GM23338 (cell line): ENCODE measurements at regions not wholly inside any gene's neighbourhood (a gene's known extent, or its start where the extent isn't known, plus 50 kb on each side); places are given as distances from the start of the nearest gene placed in this dataset.

Experiments
- ATAC-seq: fragments of 200-7000 bp; cut with Tn5 transposase; 3 replicates; pipeline ENCODE4 v1.9.1; 2020
- DNase-seq: peaks from one replicate; pipeline ENCODE4 v3.0.0-alpha.2; 2015; ENCODE audit warnings: low spot score
- H2AFZ ChIP-seq: fragments of 200-600 bp; sonication (generic); 2 replicates; pipeline ENCODE4 v1.8.0; 2016; ENCODE audit warnings: antibody characterized with exemption, mild to moderate bottlenecking, moderate library complexity
- H3F3A ChIP-seq: fragments of 200-600 bp; sonication (generic); replicated peaks from 2 replicates; pipeline ENCODE4 v1.8.0; 2017; ENCODE audit warnings: antibody characterized with exemption, mixed run types, low read depth
- H3K27ac ChIP-seq: fragments of 200-600 bp; sonication (generic); 2 replicates; pipeline ENCODE4 v1.6.1; 2016; ENCODE audit warnings: low read depth
- H3K27me3 ChIP-seq: fragments of 200-600 bp; sonication (generic); 2 replicates; pipeline ENCODE4 v1.8.0; 2016; ENCODE audit warnings: mild to moderate bottlenecking, mixed run types, moderate library complexity; ENCODE audit not compliant: insufficient read depth
- H3K36me3 ChIP-seq: fragments of 200-600 bp; sonication (generic); 2 replicates; pipeline ENCODE4 v1.8.0; 2016; ENCODE audit warnings: mild to moderate bottlenecking; ENCODE audit not compliant: insufficient read depth
- H3K4me1 ChIP-seq: fragments of 200-600 bp; sonication (generic); 2 replicates; pipeline ENCODE4 v1.8.0; 2016; ENCODE audit warnings: mild to moderate bottlenecking, moderate library complexity; ENCODE audit not compliant: insufficient read depth
- H3K4me2 ChIP-seq: fragments of 200-600 bp; sonication (generic); 2 replicates; pipeline ENCODE4 v1.7.1; 2017; ENCODE audit warnings: mixed run types
- H3K4me3 ChIP-seq: fragments of 200-600 bp; sonication (generic); 2 replicates; pipeline ENCODE4 v1.6.1; 2016; ENCODE audit warnings: mixed run types
- H3K79me2 ChIP-seq: fragments of 200-600 bp; sonication (generic); replicated peaks from 2 replicates; pipeline ENCODE4 v1.8.0; 2017; ENCODE audit warnings: mild to moderate bottlenecking; ENCODE audit not compliant: insufficient read depth
- H3K9me2 ChIP-seq: fragments of 200-600 bp; sonication (generic); 2 replicates; pipeline ENCODE4 v1.8.0; 2017; ENCODE audit not compliant: insufficient read depth
- H4K20me1 ChIP-seq: fragments of 200-600 bp; sonication (generic); replicated peaks from 2 replicates; pipeline ENCODE4 v1.8.0; 2017; ENCODE audit warnings: mild to moderate bottlenecking; ENCODE audit not compliant: insufficient read depth
- H3K27ac Mint-ChIP-seq: 2 replicates; pipeline ENCODE4 v1.8.0; 2020; ENCODE audit warnings: inconsistent platforms, mild to moderate bottlenecking, moderate library complexity, mixed read lengths
- H3K27me3 Mint-ChIP-seq: 3 replicates; pipeline ENCODE4 v1.8.0; 2022; ENCODE audit warnings: low read depth, mild to moderate bottlenecking, moderate library complexity, mixed read lengths, inconsistent platforms; ENCODE audit not compliant: insufficient read depth, poor library complexity
- H3K36me3 Mint-ChIP-seq: 3 replicates; pipeline ENCODE4 v1.8.0; 2021; ENCODE audit warnings: low read depth, mild to moderate bottlenecking, inconsistent platforms, moderate library complexity, mixed read lengths
- H3K4me1 Mint-ChIP-seq: 3 replicates; pipeline ENCODE4 v1.8.0; 2020; ENCODE audit warnings: mild to moderate bottlenecking, inconsistent platforms, mixed read lengths
- H3K4me3 Mint-ChIP-seq: 3 replicates; pipeline ENCODE4 v1.8.0; 2021; ENCODE audit warnings: moderate library complexity, mild to moderate bottlenecking, inconsistent platforms, mixed read lengths
- H3K9me3 Mint-ChIP-seq: 3 replicates; pipeline ENCODE4 v1.8.0; 2020; ENCODE audit warnings: moderate library complexity, mild to moderate bottlenecking, inconsistent platforms, mixed read lengths
- CREB1 ChIP-seq: fragments of 250-450 bp; sonication (Bioruptor Pico); IDR thresholded peaks from 2 replicates; pipeline ENCODE4 v1.5.0; 2020; ENCODE audit warnings: low read depth, mild to moderate bottlenecking, moderate library complexity
- EZH2 ChIP-seq: fragments of 200-600 bp; sonication (generic); IDR thresholded peaks from one replicate; pipeline ENCODE4 v1.8.0; 2017; ENCODE audit warnings: antibody characterized with exemption, mild to moderate bottlenecking, low read depth; ENCODE audit not compliant: unreplicated experiment
- JUNB ChIP-seq: IDR thresholded peaks from one replicate; pipeline ENCODE4 v1.6.1; 2016; ENCODE audit warnings: antibody characterized with exemption; ENCODE audit not compliant: unreplicated experiment
- ZNF331 ChIP-seq: fragments of 250-450 bp; sonication (Bioruptor Pico); IDR thresholded peaks from 2 replicates; pipeline ENCODE4 v1.5.0; 2020; ENCODE audit warnings: low read depth, mild to moderate bottlenecking, moderate library complexity
- TF ChIP-seq, protein P1 (sequence below), 2 experiments: fragments of 200-600 bp in 1 of 2; sonication (generic) in 1 of 2; conservative IDR thresholded peaks; 2 replicates each; pipeline versions ENCODE4 v1.5.1 to v1.6.1; 2016 to 2017; ENCODE audit warnings: antibody characterized with exemption in 2 of 2, low read depth in 2 of 2, mild to moderate bottlenecking in 2 of 2, moderate library complexity in 1 of 2
- TF ChIP-seq, protein P2 (sequence below): fragments of 250-450 bp; sonication (Bioruptor Pico); IDR thresholded peaks from 2 replicates; pipeline ENCODE4 v1.5.0; 2020; ENCODE audit warnings: mild to moderate bottlenecking, moderate library complexity
- TF ChIP-seq, protein P3 (sequence below): IDR thresholded peaks from 2 replicates; pipeline ENCODE4 v1.6.1; 2016; ENCODE audit warnings: antibody characterized with exemption
- TF ChIP-seq, protein P4 (sequence below): IDR thresholded peaks from one replicate; pipeline ENCODE4 v1.6.1; 2018; ENCODE audit warnings: antibody characterized with exemption; ENCODE audit not compliant: unreplicated experiment

DNA sequence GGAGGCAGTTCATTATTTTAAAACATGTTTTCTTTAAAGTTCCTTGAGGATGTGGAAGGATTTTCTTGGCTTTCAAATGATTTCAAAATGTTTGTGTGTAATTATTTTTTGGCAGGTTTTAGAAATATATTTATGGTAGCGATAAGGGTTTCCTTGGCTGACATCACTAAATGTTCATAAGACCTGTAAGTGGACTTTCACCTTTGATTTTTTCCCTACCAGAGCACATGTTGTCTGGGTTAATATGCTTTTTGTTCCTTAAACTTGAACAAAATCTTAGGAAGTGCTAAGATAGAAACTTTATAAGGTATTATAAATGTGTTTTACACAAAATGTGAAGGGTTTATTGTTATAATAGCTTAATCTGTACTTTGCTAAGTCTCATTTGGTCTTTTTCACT, 315.6 kb downstream of the PCDH7 start:
- no peaks in the 10 kb centered on the region for H3F3A ChIP-seq
- H3K27ac Mint-ChIP-seq, result no peak overlapping the region
- TF ChIP-seq, protein P1, sequence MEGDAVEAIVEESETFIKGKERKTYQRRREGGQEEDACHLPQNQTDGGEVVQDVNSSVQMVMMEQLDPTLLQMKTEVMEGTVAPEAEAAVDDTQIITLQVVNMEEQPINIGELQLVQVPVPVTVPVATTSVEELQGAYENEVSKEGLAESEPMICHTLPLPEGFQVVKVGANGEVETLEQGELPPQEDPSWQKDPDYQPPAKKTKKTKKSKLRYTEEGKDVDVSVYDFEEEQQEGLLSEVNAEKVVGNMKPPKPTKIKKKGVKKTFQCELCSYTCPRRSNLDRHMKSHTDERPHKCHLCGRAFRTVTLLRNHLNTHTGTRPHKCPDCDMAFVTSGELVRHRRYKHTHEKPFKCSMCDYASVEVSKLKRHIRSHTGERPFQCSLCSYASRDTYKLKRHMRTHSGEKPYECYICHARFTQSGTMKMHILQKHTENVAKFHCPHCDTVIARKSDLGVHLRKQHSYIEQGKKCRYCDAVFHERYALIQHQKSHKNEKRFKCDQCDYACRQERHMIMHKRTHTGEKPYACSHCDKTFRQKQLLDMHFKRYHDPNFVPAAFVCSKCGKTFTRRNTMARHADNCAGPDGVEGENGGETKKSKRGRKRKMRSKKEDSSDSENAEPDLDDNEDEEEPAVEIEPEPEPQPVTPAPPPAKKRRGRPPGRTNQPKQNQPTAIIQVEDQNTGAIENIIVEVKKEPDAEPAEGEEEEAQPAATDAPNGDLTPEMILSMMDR (conservative IDR thresholded peaks at IDR 0.05; ENCODE audit: low read depth in 2 of 2), result no peak
- TF ChIP-seq, protein P2, sequence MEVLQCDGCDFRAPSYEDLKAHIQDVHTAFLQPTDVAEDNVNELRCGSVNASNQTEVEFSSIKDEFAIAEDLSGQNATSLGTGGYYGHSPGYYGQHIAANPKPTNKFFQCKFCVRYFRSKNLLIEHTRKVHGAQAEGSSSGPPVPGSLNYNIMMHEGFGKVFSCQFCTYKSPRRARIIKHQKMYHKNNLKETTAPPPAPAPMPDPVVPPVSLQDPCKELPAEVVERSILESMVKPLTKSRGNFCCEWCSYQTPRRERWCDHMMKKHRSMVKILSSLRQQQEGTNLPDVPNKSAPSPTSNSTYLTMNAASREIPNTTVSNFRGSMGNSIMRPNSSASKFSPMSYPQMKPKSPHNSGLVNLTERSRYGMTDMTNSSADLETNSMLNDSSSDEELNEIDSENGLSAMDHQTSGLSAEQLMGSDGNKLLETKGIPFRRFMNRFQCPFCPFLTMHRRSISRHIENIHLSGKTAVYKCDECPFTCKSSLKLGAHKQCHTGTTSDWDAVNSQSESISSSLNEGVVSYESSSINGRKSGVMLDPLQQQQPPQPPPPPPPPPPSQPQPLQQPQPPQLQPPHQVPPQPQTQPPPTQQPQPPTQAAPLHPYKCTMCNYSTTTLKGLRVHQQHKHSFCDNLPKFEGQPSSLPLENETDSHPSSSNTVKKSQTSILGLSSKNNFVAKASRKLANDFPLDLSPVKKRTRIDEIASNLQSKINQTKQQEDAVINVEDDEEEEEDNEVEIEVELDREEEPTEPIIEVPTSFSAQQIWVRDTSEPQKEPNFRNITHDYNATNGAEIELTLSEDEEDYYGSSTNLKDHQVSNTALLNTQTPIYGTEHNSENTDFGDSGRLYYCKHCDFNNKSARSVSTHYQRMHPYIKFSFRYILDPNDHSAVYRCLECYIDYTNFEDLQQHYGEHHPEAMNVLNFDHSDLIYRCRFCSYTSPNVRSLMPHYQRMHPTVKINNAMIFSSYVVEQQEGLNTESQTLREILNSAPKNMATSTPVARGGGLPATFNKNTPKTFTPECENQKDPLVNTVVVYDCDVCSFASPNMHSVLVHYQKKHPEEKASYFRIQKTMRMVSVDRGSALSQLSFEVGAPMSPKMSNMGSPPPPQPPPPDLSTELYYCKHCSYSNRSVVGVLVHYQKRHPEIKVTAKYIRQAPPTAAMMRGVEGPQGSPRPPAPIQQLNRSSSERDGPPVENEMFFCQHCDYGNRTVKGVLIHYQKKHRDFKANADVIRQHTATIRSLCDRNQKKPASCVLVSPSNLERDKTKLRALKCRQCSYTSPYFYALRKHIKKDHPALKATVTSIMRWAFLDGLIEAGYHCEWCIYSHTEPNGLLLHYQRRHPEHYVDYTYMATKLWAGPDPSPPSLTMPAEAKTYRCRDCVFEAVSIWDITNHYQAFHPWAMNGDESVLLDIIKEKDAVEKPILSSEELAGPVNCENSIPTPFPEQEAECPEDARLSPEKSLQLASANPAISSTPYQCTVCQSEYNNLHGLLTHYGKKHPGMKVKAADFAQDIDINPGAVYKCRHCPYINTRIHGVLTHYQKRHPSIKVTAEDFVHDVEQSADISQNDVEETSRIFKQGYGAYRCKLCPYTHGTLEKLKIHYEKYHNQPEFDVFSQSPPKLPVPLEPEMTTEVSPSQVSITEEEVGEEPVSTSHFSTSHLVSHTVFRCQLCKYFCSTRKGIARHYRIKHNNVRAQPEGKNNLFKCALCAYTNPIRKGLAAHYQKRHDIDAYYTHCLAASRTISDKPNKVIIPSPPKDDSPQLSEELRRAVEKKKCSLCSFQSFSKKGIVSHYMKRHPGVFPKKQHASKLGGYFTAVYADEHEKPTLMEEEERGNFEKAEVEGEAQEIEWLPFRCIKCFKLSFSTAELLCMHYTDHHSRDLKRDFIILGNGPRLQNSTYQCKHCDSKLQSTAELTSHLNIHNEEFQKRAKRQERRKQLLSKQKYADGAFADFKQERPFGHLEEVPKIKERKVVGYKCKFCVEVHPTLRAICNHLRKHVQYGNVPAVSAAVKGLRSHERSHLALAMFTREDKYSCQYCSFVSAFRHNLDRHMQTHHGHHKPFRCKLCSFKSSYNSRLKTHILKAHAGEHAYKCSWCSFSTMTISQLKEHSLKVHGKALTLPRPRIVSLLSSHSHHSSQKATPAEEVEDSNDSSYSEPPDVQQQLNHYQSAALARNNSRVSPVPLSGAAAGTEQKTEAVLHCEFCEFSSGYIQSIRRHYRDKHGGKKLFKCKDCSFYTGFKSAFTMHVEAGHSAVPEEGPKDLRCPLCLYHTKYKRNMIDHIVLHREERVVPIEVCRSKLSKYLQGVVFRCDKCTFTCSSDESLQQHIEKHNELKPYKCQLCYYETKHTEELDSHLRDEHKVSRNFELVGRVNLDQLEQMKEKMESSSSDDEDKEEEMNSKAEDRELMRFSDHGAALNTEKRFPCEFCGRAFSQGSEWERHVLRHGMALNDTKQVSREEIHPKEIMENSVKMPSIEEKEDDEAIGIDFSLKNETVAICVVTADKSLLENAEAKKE (CRISPR knock-in tag), result no peak
- TF ChIP-seq, protein P3, sequence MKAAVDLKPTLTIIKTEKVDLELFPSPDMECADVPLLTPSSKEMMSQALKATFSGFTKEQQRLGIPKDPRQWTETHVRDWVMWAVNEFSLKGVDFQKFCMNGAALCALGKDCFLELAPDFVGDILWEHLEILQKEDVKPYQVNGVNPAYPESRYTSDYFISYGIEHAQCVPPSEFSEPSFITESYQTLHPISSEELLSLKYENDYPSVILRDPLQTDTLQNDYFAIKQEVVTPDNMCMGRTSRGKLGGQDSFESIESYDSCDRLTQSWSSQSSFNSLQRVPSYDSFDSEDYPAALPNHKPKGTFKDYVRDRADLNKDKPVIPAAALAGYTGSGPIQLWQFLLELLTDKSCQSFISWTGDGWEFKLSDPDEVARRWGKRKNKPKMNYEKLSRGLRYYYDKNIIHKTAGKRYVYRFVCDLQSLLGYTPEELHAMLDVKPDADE, result no peak
- TF ChIP-seq CREB1 (CRISPR knock-in tag), result no peak
- TF ChIP-seq EZH2, result no peak
- no peak for TF ChIP-seq JUNB
- no peak for TF ChIP-seq ZNF331
- TF ChIP-seq, protein P4, sequence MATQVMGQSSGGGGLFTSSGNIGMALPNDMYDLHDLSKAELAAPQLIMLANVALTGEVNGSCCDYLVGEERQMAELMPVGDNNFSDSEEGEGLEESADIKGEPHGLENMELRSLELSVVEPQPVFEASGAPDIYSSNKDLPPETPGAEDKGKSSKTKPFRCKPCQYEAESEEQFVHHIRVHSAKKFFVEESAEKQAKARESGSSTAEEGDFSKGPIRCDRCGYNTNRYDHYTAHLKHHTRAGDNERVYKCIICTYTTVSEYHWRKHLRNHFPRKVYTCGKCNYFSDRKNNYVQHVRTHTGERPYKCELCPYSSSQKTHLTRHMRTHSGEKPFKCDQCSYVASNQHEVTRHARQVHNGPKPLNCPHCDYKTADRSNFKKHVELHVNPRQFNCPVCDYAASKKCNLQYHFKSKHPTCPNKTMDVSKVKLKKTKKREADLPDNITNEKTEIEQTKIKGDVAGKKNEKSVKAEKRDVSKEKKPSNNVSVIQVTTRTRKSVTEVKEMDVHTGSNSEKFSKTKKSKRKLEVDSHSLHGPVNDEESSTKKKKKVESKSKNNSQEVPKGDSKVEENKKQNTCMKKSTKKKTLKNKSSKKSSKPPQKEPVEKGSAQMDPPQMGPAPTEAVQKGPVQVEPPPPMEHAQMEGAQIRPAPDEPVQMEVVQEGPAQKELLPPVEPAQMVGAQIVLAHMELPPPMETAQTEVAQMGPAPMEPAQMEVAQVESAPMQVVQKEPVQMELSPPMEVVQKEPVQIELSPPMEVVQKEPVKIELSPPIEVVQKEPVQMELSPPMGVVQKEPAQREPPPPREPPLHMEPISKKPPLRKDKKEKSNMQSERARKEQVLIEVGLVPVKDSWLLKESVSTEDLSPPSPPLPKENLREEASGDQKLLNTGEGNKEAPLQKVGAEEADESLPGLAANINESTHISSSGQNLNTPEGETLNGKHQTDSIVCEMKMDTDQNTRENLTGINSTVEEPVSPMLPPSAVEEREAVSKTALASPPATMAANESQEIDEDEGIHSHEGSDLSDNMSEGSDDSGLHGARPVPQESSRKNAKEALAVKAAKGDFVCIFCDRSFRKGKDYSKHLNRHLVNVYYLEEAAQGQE, result no peak
- no peaks in the 10 kb centered on the region for H3K79me2 ChIP-seq
- H3K9me3 Mint-ChIP-seq, result no peaks in the 10 kb centered on the region; the same call in 2 of the 3 replicates
- no peaks in the 10 kb centered on the region for H3K36me3 ChIP-seq
- peaks cover 17% of the 10 kb centered on the region for H3K4me1 ChIP-seq
- H3K9me2 ChIP-seq, result no peaks in the 10 kb centered on the region
- H3K27me3 Mint-ChIP-seq, result peaks cover 3% of the 10 kb centered on the region
- DNase-seq (no peak), ATAC-seq (no peak)
- no peaks in the 10 kb centered on the region for H3K27me3 ChIP-seq
- H3K36me3 Mint-ChIP-seq, result no peaks in the 10 kb centered on the region
- no peak overlapping the region for H3K4me3 ChIP-seq
- H3K4me2 ChIP-seq, result no peak overlapping the region
- H3K4me3 Mint-ChIP-seq, result no peak overlapping the region
- no peak overlapping the region for H3K27ac ChIP-seq
- peaks cover 12% of the 10 kb centered on the region for H3K4me1 Mint-ChIP-seq
- no peaks in the 10 kb centered on the region for H4K20me1 ChIP-seq
- no peak overlapping the region for H2AFZ ChIP-seq
